ENCODE measurements at regions not wholly inside any gene's neighbourhood (a gene's known extent, or its start where the extent isn't known, plus 50 kb on each side); places are given as distances from the start of the nearest gene placed in this dataset.

DNA sequence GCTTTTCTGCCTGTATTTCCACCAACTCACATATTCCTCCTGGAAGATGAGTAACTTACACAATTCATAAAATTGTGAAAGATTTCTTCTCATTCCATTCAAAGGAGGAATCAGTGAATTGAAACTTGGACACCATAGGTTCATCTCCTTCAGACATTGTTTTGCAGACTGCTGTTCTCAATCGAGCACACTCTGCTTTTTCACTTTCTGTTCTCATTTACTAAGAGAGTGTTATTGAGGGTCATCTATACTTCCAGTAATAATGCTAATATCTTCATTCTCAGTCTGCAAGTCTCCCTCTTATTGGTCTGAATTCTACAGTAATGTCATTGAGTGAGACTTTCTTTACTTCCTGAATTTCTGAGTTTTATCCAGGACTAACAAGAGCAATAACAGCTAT, 67.5 kb upstream of the FUT9 start:
- TF ChIP-seq CC2D1A (CRISPR knock-in tag; IDR thresholded peaks at IDR 0.05) (no peak), ZSCAN29 (CRISPR knock-in tag; conservative IDR thresholded peaks at IDR 0.05) (no peak), RAD21 (CRISPR knock-in tag; IDR thresholded peaks at IDR 0.05) (no peak), FOXJ3 (CRISPR knock-in tag; IDR thresholded peaks at IDR 0.05; ENCODE audit: borderline replicate concordance) (no peak), EP300 (IDR thresholded peaks at IDR 0.05; ENCODE audit: low read depth in 2 of 2, low read length in 2 of 2) (no peak), EP300 (CRISPR knock-in tag; IDR thresholded peaks at IDR 0.05; ENCODE audit: borderline replicate concordance) (no peak), ATAD3A (CRISPR knock-in tag; IDR thresholded peaks at IDR 0.05) (no peak), NFE2 (CRISPR knock-in tag; IDR thresholded peaks at IDR 0.05) (no peak), ZMYM4 (CRISPR knock-in tag; IDR thresholded peaks at IDR 0.05) (no peak), HCFC1 (IDR thresholded peaks at IDR 0.05; ENCODE audit: low read depth, low read length) (no peak)
- TF ChIP-seq, protein P1, sequence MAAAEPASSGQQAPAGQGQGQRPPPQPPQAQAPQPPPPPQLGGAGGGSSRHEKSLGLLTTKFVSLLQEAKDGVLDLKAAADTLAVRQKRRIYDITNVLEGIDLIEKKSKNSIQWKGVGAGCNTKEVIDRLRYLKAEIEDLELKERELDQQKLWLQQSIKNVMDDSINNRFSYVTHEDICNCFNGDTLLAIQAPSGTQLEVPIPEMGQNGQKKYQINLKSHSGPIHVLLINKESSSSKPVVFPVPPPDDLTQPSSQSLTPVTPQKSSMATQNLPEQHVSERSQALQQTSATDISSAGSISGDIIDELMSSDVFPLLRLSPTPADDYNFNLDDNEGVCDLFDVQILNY (CRISPR knock-in tag; conservative IDR thresholded peaks at IDR 0.05): no peak
- TF ChIP-seq, protein P2, sequence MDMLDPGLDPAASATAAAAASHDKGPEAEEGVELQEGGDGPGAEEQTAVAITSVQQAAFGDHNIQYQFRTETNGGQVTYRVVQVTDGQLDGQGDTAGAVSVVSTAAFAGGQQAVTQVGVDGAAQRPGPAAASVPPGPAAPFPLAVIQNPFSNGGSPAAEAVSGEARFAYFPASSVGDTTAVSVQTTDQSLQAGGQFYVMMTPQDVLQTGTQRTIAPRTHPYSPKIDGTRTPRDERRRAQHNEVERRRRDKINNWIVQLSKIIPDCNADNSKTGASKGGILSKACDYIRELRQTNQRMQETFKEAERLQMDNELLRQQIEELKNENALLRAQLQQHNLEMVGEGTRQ (IDR thresholded peaks at IDR 0.05; ENCODE audit: low read depth, low read length): no peak
- TF ChIP-seq, protein P2 (CRISPR knock-in tag; IDR thresholded peaks at IDR 0.05; ENCODE audit: borderline replicate concordance): no peak
- TF ChIP-seq, protein P3, sequence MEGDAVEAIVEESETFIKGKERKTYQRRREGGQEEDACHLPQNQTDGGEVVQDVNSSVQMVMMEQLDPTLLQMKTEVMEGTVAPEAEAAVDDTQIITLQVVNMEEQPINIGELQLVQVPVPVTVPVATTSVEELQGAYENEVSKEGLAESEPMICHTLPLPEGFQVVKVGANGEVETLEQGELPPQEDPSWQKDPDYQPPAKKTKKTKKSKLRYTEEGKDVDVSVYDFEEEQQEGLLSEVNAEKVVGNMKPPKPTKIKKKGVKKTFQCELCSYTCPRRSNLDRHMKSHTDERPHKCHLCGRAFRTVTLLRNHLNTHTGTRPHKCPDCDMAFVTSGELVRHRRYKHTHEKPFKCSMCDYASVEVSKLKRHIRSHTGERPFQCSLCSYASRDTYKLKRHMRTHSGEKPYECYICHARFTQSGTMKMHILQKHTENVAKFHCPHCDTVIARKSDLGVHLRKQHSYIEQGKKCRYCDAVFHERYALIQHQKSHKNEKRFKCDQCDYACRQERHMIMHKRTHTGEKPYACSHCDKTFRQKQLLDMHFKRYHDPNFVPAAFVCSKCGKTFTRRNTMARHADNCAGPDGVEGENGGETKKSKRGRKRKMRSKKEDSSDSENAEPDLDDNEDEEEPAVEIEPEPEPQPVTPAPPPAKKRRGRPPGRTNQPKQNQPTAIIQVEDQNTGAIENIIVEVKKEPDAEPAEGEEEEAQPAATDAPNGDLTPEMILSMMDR (CRISPR knock-in tag; IDR thresholded peaks at IDR 0.05): no peak

Measured in HepG2 (cell line).